ENCODE measurements at regions not wholly inside any gene's neighbourhood (a gene's known extent, or its start where the extent isn't known, plus 50 kb on each side); places are given as distances from the start of the nearest gene placed in this dataset.
A peak's percentile ranks its signal among the peaks of the same experiment; 100 is the strongest.

- DNase-seq (ENCODE audit: low spot score) = no peak
Observed at GRCh38 chr18:24827501-24827900, 367.1 kb downstream of the HRH4 start.

- DNase-seq (ENCODE audit: low spot score) = no peak
Observed at GRCh38 chr18:24831081-24831480, 370.6 kb downstream of the HRH4 start.

DNA sequence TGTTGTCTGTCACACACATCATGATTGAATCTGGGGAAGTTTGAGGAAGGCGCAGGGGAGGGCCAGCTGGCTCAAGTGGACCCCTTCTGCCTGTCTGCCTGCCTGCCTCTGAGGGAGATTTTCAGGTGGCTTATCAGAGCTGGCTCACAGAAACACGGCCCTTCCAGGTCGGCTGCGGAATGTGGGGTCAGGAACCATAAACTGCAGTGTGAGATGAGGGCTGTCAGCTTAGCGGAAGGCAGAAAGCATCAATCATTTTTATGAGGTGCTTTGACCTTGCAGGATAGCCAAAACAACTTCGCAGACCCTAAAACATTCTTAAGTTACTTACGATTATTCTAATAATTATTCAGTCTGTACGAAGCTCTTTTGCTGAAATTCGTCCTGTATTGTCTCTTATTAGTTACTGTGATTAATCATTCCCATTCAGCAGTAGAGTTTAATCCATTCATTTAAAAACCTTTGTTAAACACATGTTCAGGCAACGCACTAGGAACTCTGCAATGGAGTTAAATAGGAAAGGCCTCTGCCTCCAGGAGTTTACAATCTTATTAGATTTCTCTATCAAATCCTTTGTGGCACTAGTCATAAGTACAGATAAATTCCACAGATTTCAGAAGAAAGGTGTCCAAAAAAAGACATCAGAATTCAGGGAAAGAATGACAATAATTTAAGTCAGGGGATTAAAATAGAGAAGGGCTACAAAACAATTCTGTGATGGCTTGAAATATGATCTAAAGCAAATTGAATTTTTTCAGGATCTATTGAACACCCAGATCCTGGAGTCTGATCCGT lies 371.6 kb downstream of the HRH4 start:
- no peak for DNase-seq (ENCODE audit: low spot score)

DNA sequence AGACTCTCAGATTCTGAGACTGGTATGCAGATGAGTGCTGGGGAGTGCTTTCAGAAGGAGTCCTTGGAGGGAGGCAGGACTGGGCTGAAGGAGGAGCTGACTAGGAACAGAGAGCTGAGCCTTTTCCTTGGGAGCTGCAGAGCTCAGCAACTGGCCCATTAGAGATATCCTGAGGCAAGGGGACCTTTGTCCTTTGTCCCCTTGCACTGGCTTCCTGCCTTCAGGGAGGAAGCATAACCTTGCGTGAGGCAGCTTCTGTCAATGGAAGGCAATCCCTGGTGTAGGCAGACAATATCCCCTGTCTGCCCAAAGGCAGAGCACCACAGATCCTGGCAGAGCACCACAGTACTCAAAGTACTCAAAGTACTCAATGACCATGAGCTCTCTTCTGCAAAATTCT lies 375.3 kb downstream of the HRH4 start:
- no peak for DNase-seq (ENCODE audit: low spot score)

- DNase-seq (ENCODE audit: low spot score) = no peak
Observed at GRCh38 chr18:24837066-24837465, 376.6 kb downstream of the HRH4 start.

GRCh38 chr18:24840051-24840450 lies 379.6 kb downstream of the HRH4 start:
- DNase-seq (ENCODE audit: low spot score) = no peak

DNA sequence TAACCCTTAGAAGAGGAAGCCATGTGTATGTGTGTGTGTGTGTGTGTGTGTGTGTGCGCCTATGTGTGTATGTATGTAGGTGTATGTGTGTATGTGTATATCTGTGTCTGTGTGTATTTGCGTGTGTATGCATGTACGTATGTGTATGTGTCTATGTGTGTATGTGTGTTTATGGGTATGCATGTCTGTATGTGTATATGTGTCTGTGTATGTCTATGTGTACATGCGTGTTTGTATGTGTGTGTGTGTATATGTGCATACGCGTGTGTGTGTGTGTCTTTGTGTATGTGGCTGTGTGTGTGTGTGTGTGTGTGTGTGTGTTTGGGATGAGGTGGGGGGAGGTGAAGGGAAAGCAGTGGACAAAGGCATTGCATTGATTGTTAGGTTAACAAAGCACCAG lies 380.2 kb downstream of the HRH4 start:
- DNase-seq (ENCODE audit: low spot score) = no peak

GRCh38 chr18:24841536-24841935 lies 381.1 kb downstream of the HRH4 start:
- DNase-seq (ENCODE audit: low spot score) = no peak

DNA sequence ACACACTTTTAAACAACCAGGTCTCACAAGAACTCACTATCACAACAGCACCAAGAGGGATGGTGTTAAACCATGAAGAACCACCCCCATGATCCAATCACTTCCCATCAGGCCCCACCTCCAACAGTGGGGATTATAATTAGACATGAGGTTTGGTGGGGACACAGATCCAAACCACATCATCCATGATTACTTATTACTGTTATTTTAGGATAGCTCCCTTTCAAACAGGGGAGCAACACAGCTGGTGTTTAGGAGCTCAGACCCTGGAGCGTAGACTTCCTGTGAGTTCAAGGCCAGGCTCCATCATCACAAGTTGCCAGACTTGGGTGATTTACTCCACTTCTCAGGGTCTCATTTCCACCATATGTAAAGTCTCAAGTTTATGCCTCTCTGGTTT lies 382.7 kb downstream of the HRH4 start:
- no peak for DNase-seq (ENCODE audit: low spot score)

- DNase-seq (ENCODE audit: low spot score) = no peak
Observed at GRCh38 chr18:24846138-24846537, 385.7 kb downstream of the HRH4 start.

DNA sequence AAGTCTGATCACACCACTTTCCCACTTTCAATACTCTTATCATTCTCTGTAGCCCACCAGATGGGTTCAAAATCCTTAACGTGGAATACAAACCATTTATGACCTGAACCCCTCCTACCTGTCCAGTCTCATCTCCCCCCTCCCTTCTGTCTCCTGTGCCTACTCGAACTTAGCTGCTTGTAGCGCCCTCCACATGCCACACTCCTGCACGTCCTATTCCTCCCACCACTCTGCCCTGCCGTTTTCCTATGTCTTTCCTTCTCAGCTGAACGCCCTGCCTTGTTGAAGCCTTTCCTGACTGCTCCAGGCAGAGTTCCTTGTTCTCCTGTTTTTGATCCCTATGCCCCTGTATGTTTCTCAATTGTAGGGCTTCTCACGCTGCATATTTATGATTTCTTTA lies 390.1 kb downstream of the HRH4 start:
- no peak for DNase-seq (ENCODE audit: low spot score)

- no peak for DNase-seq (ENCODE audit: low spot score)
Observed at GRCh38 chr18:24853076-24853475, 392.6 kb downstream of the HRH4 start.

DNA sequence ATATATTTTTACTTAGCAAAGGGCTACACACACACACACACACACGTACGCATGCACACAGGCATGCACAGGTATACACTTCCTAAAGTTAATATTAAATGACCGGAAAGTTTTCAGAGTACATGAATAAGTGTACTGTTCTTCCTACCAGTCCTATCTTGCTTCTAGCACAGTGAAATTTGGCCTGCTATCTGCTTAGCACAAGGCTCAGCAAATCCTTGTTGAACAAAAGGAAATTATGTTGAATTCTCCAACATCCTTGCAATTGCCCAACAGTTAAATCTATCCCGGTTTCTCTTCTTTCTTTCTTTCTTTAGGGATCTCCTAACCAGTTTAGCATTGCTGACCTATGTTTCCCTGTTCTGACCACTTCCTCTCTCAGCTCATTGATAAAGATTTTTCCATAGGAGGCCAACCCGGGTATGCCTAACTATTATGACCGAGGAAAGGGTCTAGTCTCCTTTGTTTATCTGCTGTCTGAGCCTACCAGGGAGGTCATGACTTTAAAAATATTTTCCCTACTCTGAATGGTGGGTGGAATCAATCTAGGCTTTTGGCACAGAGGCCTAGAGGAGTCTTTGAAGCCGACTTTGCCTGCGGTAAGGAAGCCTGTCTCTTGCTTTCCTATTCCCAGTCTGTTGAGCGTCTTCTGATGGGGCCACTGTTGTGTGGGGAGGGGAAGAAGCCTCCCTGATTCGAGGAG lies 400.7 kb downstream of the HRH4 start:
- no peak for DNase-seq (ENCODE audit: low spot score)

DNA sequence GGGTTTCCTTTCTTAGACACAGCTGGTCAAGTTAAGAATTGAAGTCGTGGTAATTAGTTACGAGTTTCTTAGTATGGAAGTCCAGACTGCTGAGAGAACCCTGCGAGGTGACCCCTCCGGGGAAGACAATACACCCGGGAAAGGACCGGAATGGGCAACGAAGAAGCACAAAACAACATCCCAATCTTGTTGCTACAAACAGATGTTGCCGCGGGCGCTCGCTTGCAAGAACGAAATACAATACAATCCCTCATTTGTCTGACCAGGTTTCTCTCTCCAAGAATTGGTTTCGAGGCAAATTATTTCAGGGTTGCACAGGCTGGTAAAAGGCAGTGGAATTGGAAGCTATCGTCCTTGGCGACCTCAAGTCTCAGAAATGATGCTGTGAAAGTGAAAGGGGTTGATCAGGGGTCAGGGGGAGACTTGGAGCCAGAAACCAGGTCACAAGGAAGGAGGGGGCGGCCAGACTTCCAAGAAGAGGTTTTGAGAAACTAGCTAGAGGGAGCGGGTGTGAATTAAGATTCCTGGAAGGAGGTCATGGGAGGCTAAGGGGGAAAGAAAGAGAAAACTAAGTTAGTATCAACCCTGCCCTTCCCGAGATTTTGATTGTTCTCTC lies 401.9 kb downstream of the HRH4 start:
- DNase-seq (ENCODE audit: low spot score) = no peak

DNA sequence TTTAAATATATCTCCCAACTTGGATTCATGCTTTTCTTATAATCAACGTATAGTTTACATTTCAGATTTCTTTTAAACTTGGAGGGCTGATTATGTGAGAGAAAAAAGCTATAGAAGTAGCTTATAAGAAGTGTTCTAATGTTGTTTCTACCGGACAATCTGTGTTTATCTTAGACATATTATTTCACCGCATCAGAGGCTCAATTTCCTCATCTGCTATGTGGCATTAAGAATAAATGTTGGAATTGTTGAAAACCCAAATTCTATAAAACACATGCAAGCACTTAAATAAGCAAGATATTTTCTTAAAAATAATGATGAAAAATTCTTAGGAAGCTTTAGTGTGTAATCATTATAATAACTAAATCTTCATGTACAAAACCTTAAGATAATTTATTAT lies 407.9 kb downstream of the HRH4 start:
- DNase-seq (ENCODE audit: low spot score) = no peak

DNA sequence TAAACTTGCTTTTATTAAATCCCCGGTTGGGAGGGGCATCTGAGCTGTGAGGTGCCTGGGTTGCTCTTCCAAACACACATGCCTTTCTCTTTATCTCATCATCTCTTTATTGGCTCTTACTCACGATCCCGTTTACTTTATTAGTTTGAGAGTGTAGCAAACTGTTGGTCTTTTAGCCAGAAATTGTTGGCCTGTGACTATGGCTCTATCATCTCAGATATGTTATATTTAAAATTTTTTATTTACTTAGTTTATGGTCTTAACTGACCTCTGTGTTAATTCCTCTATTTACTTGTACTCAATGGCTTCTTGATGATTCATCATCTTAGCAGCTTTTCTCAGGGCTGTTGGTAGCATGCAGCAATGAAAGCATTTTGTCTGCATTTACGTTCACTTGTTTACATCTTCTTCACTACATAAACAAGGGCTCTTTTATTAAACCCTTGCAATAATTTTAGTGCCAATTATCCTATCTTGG lies 408.4 kb downstream of the HRH4 start:
- DNase-seq (ENCODE audit: low spot score) = no peak

GRCh38 chr18:24869285-24869684 lies 408.8 kb downstream of the HRH4 start:
- DNase-seq (ENCODE audit: low spot score) = no peak

DNA sequence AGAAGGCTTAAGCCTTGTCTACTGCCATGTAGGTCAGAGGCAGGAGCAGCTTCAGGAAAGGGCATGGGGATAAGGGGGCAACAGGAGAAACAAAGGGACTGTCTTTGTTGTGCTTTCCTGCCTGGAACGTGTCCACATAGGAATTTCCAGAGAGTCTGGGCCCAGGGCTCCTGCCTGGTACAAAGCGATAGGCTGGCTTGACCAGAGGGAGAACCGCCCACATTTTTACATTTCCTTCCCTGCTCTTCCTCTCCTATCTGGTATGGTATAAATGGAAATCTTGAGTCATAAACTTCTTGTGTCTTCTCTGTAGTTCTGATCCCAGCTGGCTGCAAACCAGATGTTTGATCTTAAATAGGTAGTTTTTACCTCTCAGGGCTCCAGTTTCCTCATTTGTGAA lies 414.8 kb downstream of the HRH4 start:
- DNase-seq (ENCODE audit: low spot score) = no peak

- no peak for DNase-seq (ENCODE audit: low spot score)
Observed at GRCh38 chr18:24875777-24876176, 415.3 kb downstream of the HRH4 start.

DNA sequence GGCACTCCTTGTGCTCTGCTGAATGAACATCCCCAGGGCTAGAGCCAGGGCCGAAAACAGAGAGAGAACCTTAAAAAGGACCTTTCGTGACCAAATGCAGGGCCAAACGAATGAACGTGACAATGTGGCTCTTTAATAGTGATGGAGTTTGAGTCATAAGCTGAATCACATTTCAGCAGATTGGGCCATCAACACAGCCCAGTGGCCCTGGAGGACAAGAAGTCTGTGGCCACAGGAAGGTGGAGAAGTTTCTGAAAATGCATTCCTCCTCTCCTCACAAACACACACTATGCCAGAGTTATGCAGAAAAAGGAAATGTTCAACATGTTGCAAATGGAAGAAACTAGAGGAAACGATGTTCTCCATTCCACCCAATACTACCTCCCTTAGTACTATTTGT lies 415.8 kb downstream of the HRH4 start:
- no peak for DNase-seq (ENCODE audit: low spot score)

- DNase-seq (ENCODE audit: low spot score) = no peak
Observed at GRCh38 chr18:24877066-24877465, 416.6 kb downstream of the HRH4 start.

DNA sequence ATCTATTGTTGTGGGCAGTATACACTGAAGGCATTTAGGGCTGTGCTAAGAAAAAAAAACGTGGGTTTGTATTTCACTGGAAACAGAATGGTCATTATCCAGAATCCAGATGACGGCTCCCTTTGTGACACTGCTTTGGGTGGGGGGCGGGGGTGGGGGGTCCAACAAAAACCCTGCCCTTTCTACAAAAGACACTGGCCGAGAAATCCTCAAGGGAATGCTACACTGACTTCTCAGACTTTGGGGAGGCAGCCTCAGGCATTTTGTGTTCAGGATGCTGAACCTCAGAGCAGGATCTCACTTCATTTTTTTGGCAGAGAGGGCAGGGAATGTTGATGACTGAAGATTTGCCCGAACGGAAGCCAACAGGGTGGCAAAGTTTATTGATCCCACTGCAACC lies 417.1 kb downstream of the HRH4 start:
- DNase-seq (ENCODE audit: low spot score) = no peak

DNA sequence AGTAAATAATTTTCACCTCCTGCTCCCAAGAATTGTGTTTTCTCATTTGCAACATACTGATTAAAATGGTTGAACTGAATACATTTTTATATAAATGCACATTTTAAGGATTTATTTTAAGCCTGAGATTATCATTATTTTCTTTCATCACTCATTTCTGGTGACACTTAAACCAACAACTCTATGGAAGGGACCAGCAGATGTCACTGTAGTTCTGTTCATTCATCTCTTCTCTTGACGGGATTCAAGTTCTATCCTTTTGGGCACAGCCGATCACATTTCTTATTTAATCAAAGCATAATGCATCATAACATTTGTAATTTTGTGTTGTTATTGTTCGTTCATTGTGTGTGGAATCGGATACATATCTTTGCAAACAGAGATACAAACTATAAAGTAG lies 417.9 kb downstream of the HRH4 start:
- DNase-seq (ENCODE audit: low spot score) = peak; percentile 47

Measured in putamen (tissue), 1 donor.